H1 (cell line): ENCODE measurements at regions not wholly inside any gene's neighbourhood (a gene's known extent, or its start where the extent isn't known, plus 50 kb on each side); places are given as distances from the start of the nearest gene placed in this dataset.
A peak's percentile ranks its signal among the peaks of the same experiment; 100 is the strongest.

Experiments used
- CTCF ChIA-PET: fragments of 300-600 bp; sonication (Branson Sonifier 250); formaldehyde crosslinking; loops from one replicate; lab custom pipeline; 2021; ENCODE audit not compliant: partially characterized antibody; lab: Charles Lee
- POLR2A ChIA-PET: fragments of 300-600 bp; sonication (Branson Sonifier 250); formaldehyde crosslinking; loops from one replicate; lab custom pipeline; 2021; ENCODE audit warnings: inconsistent platforms; ENCODE audit not compliant: partially characterized antibody; lab: Charles Lee
- DNase-seq, 2 experiments: peaks; one replicate each; pipeline versions ENCODE4 v3.0.0 to v3.0.0-alpha.2; 2010 to 2022; ENCODE audit warnings: low spot score in 2 of 2, low read depth in 1 of 2, mixed read lengths in 1 of 2
- FAIRE-seq: peaks from 2 replicates; lab custom pipeline; 2011; peaks lifted over from hg19 to GRCh38; lab: Jason Lieb, UNC
- H2AFZ ChIP-seq: 2 replicates; pipeline ENCODE4 v1.8.1; 2012; ENCODE audit warnings: low read length, inconsistent platforms
- H2AK5ac ChIP-seq: 2 replicates; pipeline ENCODE4 v1.6.1; 2013; ENCODE audit warnings: low read depth, low read length
- H2BK120ac ChIP-seq: replicated peaks from 2 replicates; pipeline ENCODE3; 2013; ENCODE audit warnings: low read depth, low read length, inconsistent platforms
- H2BK12ac ChIP-seq: 2 replicates; pipeline ENCODE4 v1.6.1; 2013; ENCODE audit warnings: low read depth, low read length
- H2BK15ac ChIP-seq: 2 replicates; pipeline ENCODE4 v1.6.1; 2013; ENCODE audit warnings: low read length
- H2BK20ac ChIP-seq: 2 replicates; pipeline ENCODE4 v1.6.1; 2013; ENCODE audit warnings: low read length
- H2BK5ac ChIP-seq: 2 replicates; pipeline ENCODE4 v1.6.1; 2013; ENCODE audit warnings: low read depth, low read length
- H3K14ac ChIP-seq: 2 replicates; pipeline ENCODE4 v1.6.1; 2013; ENCODE audit warnings: inconsistent platforms; ENCODE audit not compliant: insufficient read length
- H3K18ac ChIP-seq: 2 replicates; pipeline ENCODE4 v1.6.1; 2013; ENCODE audit warnings: low read length; ENCODE audit errors: extremely low read depth
- H3K23ac ChIP-seq: 2 replicates; pipeline ENCODE4 v1.6.1; 2013; ENCODE audit warnings: inconsistent platforms; ENCODE audit not compliant: insufficient read length
- H3K23me2 ChIP-seq: 2 replicates; pipeline ENCODE4 v1.6.1; 2013; ENCODE audit warnings: low read depth, low read length
- H3K27ac ChIP-seq: 2 replicates; pipeline ENCODE4 v1.6.1; 2011; ENCODE audit warnings: low read depth, low read length, inconsistent platforms
- H3K27me3 ChIP-seq, 4 experiments: replicated peaks in 1 of 4; 1 replicate in 1 of 4; 2 replicates in 3 of 4; pipeline versions ENCODE4 v1.6.1 to v1.8.1; 2011 to 2013; ENCODE audit warnings: low read length in 3 of 4, mild to moderate bottlenecking in 3 of 4, inconsistent platforms in 2 of 4, mixed read lengths in 2 of 4, moderate library complexity in 1 of 4; ENCODE audit not compliant: control insufficient read depth in 3 of 4, insufficient read depth in 3 of 4; ENCODE audit errors: extremely low read depth in 1 of 4
- H3K36me3 ChIP-seq, 4 experiments: 2 replicates each; pipeline versions ENCODE4 v1.6.1 to v1.8.1; 2011 to 2013; ENCODE audit warnings: mild to moderate bottlenecking in 4 of 4, low read length in 3 of 4, moderate library complexity in 2 of 4, control low read depth in 1 of 4, inconsistent platforms in 1 of 4; ENCODE audit not compliant: insufficient read depth in 4 of 4, control insufficient read depth in 2 of 4
- H3K4ac ChIP-seq: replicated peaks from 2 replicates; pipeline ENCODE3; 2013; ENCODE audit warnings: low read length, low read depth, mixed read lengths, inconsistent platforms; ENCODE audit not compliant: insufficient read length
- H3K4me1 ChIP-seq, 4 experiments: replicated peaks in 1 of 4; 1 replicate in 1 of 4; 2 replicates in 3 of 4; pipeline versions ENCODE4 v1.6.1 to v1.8.1; 2011 to 2013; ENCODE audit warnings: low read length in 3 of 4, inconsistent platforms in 2 of 4, mixed read lengths in 1 of 4; ENCODE audit not compliant: insufficient read depth in 4 of 4, control insufficient read depth in 3 of 4
- H3K4me2 ChIP-seq, 2 experiments: 2 replicates each; pipeline versions ENCODE4 v1.6.1 to v1.8.1; 2011 to 2013; ENCODE audit warnings: low read depth in 2 of 2, low read length in 2 of 2, control low read depth in 1 of 2, inconsistent platforms in 1 of 2, mild to moderate bottlenecking in 1 of 2; ENCODE audit not compliant: insufficient read depth in 1 of 2
- H3K4me3 ChIP-seq, 4 experiments: fragments of 200-600, 300-600 bp in 1 of 4; sonication (generic), shearing (Covaris generic), sonication (Bioruptor Twin) in 1 of 4; 2 replicates each; pipeline versions ENCODE4 v1.5.1 to v1.8.1; 2011 to 2016; ENCODE audit warnings: low read length in 4 of 4, low read depth in 3 of 4, control low read depth in 2 of 4, inconsistent platforms in 2 of 4, mild to moderate bottlenecking in 2 of 4, mixed read lengths in 1 of 4, moderate library complexity in 1 of 4; ENCODE audit not compliant: insufficient read depth in 2 of 4; ENCODE audit errors: extremely low read depth in 1 of 4
- H3K56ac ChIP-seq: replicated peaks from 2 replicates; pipeline ENCODE3; 2013; ENCODE audit warnings: low read depth, mild to moderate bottlenecking, mixed read lengths, low read length, inconsistent platforms; ENCODE audit not compliant: insufficient read length
- H3K79me1 ChIP-seq: 2 replicates; pipeline ENCODE4 v1.6.1; 2013; ENCODE audit warnings: low read depth, low read length, control low read depth
- H3K79me2 ChIP-seq, 2 experiments: 2 replicates each; pipeline versions ENCODE4 v1.6.1 to v1.8.1; 2012 to 2013; ENCODE audit warnings: low read length in 2 of 2, mild to moderate bottlenecking in 2 of 2, inconsistent platforms in 1 of 2; ENCODE audit not compliant: insufficient read depth in 2 of 2, control insufficient read depth in 1 of 2
- H3K9ac ChIP-seq, 4 experiments: replicated peaks in 1 of 4; 1 replicate in 1 of 4; 2 replicates in 3 of 4; pipeline versions ENCODE4 v1.6.1 to v1.8.1; 2011 to 2013; ENCODE audit warnings: low read depth in 3 of 4, low read length in 3 of 4, control low read depth in 2 of 4, mild to moderate bottlenecking in 2 of 4, moderate library complexity in 2 of 4, inconsistent platforms in 1 of 4; ENCODE audit errors: extremely low read depth in 1 of 4
- H3K9me3 ChIP-seq, 2 experiments: 2 replicates each; pipeline versions ENCODE4 v1.6.1 to v1.8.1; 2012 to 2013; ENCODE audit warnings: mild to moderate bottlenecking in 2 of 2, moderate library complexity in 2 of 2, control low read depth in 1 of 2, inconsistent platforms in 1 of 2, low read depth in 1 of 2, low read length in 1 of 2, mixed read lengths in 1 of 2; ENCODE audit not compliant: insufficient read depth in 2 of 2
- H4K20me1 ChIP-seq, 2 experiments: replicated peaks in 1 of 2; 2 replicates each; pipeline versions ENCODE3 to v1.8.1; 2011 to 2013; ENCODE audit warnings: inconsistent platforms in 2 of 2, low read length in 2 of 2, mild to moderate bottlenecking in 1 of 2; ENCODE audit not compliant: insufficient read depth in 2 of 2, control insufficient read depth in 1 of 2
- H4K5ac ChIP-seq: 2 replicates; pipeline ENCODE4 v1.6.1; 2013; ENCODE audit warnings: low read length, low read depth, mixed read lengths, inconsistent platforms; ENCODE audit not compliant: insufficient read length
- H4K8ac ChIP-seq: 2 replicates; pipeline ENCODE4 v1.8.0; 2013; ENCODE audit warnings: mild to moderate bottlenecking, moderate library complexity, low read length, inconsistent platforms; ENCODE audit not compliant: insufficient read depth; ENCODE audit errors: extremely low read depth
- H4K91ac ChIP-seq: replicated peaks from 2 replicates; pipeline ENCODE3; 2013; ENCODE audit warnings: low read length, mixed read lengths, inconsistent platforms; ENCODE audit not compliant: insufficient read length
- SP4 ChIP-seq: IDR thresholded peaks from 2 replicates; pipeline ENCODE4 v1.6.1; 2012; ENCODE audit warnings: low read length, inconsistent platforms
- ZNF274 ChIP-seq: IDR thresholded peaks from 2 replicates; pipeline ENCODE4 v1.7.0; 2012; ENCODE audit warnings: low read length, borderline replicate concordance; ENCODE audit errors: extremely low read depth
- WGBS, 2 experiments: shearing (Covaris generic) in 1 of 2; methylation state at CpG; one replicate each; pipeline versions ENCODE4 v1.1.6 to v1.1.7; 2013 to 2015; ENCODE audit warnings: low lambda C conversion rate in 2 of 2, mixed read lengths in 2 of 2, inconsistent platforms in 1 of 2, low coverage in 1 of 2, missing lambda C conversion rate in 1 of 2; ENCODE audit not compliant: insufficient replicate concordance in 2 of 2, insufficient coverage in 1 of 2, insufficient read length in 1 of 2; ENCODE audit errors: extremely low coverage in 1 of 2, missing lambda C conversion rate in 1 of 2; 5-methylcytosine and 5-hydroxymethylcytosine counted together

DNA sequence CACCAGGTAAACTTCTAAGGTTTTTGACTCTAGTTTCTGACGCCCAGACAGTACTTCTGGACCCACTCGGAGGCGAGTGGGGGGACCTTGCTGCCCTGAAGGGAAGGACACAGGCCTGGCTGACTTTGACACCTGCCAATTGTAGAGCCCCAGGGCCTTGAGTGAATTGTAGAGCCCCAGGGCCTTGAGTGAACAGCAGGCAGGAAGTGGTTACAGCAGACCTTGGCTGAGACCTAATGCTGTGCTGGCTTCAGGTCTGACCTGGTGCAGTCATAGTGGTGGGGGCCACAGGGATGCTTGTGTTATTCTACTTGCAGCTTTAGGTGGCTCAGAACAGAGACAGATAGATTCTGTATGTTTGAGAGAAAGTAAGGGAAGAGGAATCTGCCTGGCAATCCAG is 344.3 kb downstream of the DUSP10 start (continued):
- TF ChIP-seq SP4 = no peak

DNA sequence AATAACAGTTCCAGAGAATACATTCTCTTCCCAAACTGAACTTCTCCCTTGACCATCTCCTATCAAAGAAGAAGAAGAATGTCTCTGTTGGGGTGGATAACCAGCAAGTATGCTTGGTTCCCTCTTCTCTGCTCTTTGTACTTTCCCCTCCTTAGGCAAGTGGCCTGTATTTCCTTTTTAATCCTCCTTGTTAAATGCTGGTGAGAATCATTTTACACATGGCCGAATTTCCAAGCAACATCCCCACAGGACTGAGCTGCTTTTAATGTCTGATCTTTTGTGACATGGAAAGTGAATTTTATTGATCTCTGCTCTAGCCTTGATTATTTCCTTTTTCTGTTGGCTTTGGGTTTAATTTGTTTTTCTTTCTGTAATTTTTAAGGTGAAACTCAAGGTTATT is 336.7 kb downstream of the DUSP10 start:
- no peak for FAIRE-seq
- no peak for DNase-seq

More for the DNA sequence above, 336.7 kb downstream of the DUSP10 start:
- ChIA-PET POLR2A (no interaction called here), CTCF (no interaction called here)
- Histone ChIP-seq H3K27me3 (no peaks in the 10 kb centered on the region), H3K36me3 (no peaks in the 10 kb centered on the region), H3K4me2 (no peak overlapping the region), H2AFZ (0 out of 2 replicates have a peak overlapping the region, but pooled peaks have one; percentile 75), H2BK5ac (no peak overlapping the region), H3K4me1 (peaks cover 0 to 6% (median 0%) of the 10 kb centered on the region in 4 experiments; a peak in 3 of 7 replicates), H2AK5ac (no peak overlapping the region), H4K8ac (no peak overlapping the region), H3K4me3 (no peak overlapping the region), H4K91ac (no peak overlapping the region), H3K23ac (no peak overlapping the region), H4K20me1 (no peaks in the 10 kb centered on the region), H2BK15ac (no peak overlapping the region), H3K9ac (no peak overlapping the region), H3K4ac (no peak overlapping the region), H3K27ac (no peak overlapping the region), H3K18ac (no peak overlapping the region), H3K79me1 (no peaks in the 10 kb centered on the region), H3K14ac (no peak overlapping the region)
- 85% methylated on average over 1 of the region's 1 CpG; no CpG with 5 or more reads in 1 of the 2 experiments for WGBS, 2 experiments
- TF ChIP-seq ZNF274 = no peak
- TF ChIP-seq, all 59 proteins: peak for 0
- Histone ChIP-seq H2BK120ac (no peak overlapping the region), H4K5ac (no peak overlapping the region), H3K79me2 (no peaks in the 10 kb centered on the region), H3K56ac (no peak overlapping the region), H2BK20ac (no peak overlapping the region), H3K9me3 (no peaks in the 10 kb centered on the region), H3K23me2 (no peaks in the 10 kb centered on the region), H2BK12ac (no peak overlapping the region)
